ENCODE measurements at regions not wholly inside any gene's neighbourhood (a gene's known extent, or its start where the extent isn't known, plus 50 kb on each side); places are given as distances from the start of the nearest gene placed in this dataset.
"Not testable (repeated sequence)": the region's sequence is repeated elsewhere in the genome, so short reads cannot be mapped to it uniquely, and the experiment has no call there.

DNA sequence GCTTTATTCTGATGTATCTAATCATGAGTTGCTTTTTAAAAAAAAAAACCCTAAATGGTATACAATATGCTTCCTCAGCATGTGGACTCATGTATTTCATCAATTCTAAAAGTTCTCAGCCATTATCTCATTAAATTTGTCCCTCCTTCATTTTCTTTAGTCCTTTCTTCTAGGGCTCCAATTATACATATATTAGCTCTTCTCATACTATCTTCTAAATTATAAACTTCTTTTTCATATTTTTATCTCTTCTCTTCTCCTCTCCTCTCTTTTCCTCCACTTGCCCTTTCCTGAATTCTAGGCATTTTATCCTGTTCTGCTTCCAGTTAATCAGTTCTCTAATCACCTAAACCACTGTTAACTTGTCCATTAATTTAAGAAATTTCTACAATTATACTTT lies 55.0 kb upstream of the IL33 start:
- no peak for DNase-seq (ENCODE audit: low read depth)

DNA sequence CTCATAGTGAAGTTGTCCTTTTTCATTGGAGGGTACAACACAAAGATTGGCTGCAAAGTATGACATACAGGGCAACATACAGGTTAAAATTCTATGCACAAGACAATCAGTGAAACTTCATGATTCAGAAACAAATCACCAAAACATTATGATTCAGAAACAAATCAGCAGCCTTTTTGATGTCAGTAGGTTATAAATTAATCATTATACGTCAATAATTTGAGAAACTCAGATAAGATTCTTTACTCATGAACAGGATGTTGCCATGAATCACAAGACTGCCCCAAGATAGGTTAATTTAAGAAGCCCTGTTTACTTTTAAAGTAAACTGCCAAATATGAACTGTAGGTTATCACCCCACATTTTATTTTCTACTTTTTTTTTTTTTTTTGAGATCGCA lies 62.2 kb upstream of the IL33 start:
- DNase-seq (ENCODE audit: low read depth) = no peak

DNA sequence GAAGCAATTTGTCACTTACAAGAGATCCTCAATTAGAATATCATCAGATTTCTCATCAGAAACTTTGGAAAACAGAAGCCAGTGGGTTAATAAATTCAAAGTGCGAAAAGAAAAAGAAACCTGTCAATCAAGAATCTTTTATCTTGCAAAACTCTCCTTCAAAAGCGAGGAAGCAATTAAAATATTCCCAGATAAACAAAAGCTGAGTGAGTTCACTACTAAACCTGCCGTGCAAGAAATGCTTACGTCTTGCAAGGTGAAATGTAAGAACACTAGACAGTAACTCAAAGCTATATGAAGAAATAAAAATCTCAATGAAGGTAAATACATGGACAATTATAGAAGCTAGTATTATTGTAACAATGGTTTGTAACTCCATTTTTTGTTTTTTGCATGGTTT lies 62.8 kb upstream of the IL33 start:
- DNase-seq (ENCODE audit: low read depth) = no peak

DNA sequence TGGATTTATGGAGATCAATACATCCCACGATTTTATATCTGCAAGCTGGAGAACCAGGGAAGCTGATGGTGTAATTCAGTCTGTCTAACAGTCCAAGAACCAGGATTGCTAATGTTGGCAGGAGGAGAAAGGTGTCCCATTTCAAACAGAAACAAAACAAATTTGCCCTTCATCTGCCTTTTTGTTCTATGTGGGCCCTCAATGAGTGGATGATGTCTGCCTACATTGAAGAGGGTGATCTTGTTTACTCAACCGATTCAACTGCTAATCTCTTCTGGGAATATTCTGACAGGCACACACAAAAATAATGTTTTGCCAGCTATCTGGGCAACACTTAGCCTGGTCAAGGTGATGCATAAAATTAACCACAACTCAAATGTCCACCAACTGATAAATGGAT lies 65.1 kb upstream of the IL33 start:
- no peak for DNase-seq (ENCODE audit: low read depth)

DNA sequence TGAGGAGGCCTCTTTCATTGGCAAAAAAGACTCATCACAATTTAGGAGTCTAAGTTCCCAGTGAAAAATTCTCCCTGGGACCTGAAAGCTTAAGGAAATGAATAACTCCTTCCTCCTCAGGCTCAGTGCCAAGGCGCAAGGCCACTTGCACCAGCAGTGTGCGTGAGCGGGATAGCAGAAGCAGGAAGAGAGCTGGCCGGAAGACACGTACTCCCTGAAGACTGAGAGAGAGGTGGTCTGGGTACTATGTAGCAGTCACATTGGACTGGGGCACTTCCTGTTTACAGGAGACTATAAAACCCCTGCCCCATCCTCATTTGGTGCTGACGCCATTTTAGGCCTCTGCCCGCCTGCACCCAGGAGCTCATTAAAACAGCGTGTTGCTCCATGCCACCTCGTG lies 66.3 kb upstream of the IL33 start:
- no peak for DNase-seq (ENCODE audit: low read depth)

DNA sequence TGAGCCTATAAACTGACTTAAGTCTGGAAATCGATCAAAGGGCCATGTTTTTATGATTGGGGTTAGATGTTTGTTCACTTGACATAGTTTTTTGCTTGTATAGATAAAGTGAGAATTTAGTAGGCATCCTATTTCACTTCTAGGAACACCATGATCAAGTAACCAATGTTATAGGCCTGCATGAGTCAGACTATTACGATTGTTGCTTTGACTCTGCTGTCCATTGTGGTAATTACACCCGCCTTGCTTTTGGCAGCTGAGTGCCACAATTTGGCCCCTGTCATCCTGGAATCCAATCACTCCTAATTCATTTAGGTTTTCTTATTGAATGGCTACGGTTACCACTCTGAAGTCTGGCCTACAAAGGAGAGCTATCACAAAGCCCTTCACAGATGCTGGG lies 67.8 kb upstream of the IL33 start:
- DNase-seq (ENCODE audit: low read depth) = no peak

DNA sequence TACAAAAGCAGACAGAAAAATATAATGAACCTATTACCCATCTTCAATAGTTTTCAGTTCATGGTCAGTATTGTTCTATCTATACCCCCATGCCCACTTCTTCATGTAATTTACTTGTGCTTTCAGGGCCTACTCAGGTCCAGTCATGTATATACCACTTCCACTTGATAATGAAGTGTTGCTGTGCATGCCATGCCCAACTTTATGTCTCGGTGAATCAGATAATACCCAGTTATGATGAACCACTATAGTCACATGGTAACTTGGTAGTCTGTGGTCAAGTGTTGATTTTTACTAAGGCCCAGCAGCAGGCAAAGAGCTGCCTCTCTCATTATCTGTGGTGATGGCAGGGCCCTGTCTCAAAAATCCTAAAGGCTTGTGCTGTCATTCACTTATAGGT lies 70.7 kb upstream of the IL33 start:
- no peak for DNase-seq (ENCODE audit: low read depth)

DNA sequence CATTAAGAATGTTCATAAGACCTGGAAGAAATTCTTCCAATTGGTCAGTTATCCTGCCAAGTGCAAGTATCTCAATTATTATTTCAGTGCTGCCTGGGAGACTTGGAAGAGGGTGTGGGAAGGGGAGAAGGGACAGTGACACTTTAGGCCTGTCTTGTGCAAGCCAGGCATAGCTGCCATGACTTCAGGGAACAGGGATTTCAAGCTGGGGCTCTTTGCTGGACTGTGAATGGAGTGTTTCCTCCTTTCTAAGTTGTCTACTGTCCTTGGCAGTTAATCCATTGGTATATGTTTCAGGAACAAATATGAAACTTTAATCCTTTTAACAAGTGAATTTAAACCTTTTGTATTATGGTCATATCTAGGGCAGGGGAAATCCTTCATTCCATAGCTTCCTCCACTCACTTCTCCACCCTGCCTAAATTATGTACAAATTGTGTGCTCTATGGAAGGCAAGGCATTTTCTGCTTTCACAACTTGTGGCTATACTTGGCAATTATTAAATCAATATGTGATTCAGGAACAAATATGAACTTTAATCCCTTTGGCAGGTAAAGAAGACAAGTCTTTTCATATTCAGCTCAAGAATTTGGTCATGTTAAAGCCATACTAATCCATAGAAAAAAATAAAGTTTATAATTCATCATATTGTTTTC lies 72.7 kb upstream of the IL33 start:
- DNase-seq (ENCODE audit: low read depth) = no peak

DNA sequence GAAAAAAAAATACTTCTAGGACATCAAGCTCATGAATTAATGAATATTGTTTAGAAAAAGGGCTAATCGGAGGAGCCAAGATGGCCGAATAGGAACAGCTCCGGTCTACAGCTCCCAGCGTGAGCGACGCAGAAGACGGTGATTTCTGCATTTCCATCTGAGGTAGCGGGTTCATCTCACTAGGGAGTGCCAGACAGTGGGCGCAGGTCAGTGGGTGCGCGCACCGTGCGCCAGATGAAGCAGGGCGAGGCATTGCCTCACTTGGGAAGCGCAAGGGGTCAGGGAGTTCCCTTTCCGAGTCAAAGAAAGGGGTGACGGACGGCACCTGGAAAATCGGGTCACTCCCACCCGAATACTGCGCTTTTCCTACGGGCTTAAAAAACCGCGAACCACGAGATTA lies 79.8 kb upstream of the IL33 start:
- not testable (repeated sequence) for DNase-seq (ENCODE audit: low read depth)

DNA sequence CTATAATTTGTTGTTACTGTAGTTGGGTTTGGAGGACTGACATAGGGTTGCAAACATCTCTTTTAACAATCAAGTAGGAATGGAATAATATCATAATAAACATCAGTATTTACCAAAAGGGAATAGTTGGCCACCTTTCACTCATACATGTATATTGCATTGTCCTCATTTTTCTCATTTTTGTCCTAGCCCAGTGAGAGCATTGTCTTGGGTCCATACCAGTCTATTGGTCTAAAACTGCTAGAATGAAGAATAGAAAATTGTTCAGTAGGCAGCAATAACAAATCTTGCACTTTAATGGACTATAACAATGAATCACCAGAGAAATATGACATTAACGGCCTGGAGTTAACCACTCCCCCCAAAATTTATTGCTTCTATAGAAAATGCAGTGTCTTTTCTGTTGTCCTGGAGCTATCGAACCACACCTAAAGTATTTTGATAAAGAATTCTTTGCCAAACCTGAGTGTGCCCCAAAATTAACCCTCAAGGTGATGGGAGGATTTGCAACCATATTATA lies 80.9 kb upstream of the IL33 start:
- no peak for DNase-seq (ENCODE audit: low read depth)

DNA sequence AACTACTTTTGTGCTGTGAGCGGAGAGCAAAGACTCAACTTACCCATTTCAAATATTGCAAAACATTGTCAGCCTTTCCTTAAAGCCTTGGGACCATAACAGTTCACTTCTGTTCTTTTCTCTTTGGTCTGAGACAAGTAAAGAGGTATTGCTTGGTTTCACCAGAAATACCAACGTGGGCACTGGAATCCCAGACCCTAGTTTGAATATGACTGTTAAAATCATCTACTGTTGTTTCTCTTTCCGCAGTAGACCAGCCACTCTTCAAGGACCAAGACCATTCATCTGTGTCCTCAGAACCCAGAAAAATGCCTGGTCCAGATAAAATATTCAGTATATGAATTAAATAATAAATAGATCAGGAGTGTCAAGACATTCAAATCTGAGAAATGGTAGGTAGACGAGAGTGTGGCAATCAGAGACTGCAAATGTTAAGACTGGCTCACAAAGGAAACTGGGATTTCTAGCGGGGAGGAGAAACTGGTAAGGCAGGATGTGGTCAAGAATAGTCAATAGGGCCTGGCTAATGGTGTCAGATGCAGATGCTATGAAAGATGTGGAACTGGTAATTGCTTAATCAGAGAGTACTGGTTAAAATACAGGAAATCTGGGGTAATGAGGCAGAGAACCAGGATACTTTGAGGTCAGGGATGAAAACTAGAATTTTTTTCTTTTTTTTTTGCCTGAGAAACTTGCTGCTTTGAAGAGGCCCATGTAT lies 82.1 kb upstream of the IL33 start:
- DNase-seq (ENCODE audit: low read depth) = no peak

DNA sequence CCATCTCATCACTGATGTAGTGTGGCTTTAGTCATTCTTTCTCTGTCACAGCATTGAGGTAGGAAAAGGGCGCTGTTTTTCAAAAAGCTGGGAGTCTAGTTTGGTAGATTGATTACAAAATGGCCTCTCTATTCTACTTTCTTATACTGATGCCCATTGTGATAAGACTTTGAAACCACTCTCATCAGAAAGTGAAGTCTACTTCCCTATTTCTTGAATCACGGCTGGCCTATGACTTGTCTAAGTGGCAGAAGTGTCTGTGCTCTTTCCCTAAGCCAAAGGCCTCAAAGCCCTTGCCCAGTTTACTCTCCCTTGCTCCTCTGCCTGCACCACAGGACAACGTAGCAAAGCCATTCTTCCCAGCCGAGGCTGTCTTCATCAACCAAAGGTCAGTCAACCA lies 83.0 kb upstream of the IL33 start:
- DNase-seq (ENCODE audit: low read depth) = no peak

DNA sequence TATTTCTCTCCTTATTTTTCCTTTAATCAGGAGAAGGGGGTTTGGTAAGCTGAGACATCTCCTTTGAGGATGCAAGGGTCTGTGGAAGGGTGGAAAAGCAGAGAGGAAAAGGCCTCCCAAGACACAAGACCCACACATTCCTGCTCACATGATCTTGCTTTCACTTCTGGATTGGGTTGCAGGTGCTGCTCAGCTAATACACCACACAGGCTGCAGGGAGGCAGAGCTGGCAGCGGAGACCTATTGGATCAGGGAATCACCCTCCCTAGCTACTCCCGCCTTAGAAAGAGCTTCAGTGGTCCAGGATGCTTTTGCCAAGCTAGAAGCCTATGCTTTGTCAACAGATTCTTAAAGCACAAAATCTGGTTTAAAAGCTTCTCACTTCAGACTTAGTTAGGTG lies 87.6 kb upstream of the IL33 start:
- no peak for DNase-seq (ENCODE audit: low read depth)

DNA sequence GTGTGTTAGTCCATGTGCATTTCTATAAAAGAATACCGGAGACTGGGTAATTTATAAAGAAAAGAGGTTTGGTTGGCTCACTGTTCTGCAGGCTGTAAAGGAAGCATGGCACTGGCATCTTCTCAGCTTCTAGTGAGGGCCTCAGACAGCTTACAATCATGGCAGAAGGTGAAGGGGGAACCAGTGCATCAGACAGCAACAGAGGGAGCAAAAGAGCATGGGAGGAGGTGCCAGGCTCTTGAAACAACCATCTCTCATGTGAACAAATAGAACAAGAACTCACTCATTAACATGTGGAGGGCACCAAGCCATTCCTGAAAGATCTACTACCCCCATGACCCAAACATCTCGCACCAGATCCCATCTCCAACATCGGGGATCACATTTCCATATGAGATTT lies 89.2 kb upstream of the IL33 start:
- no peak for DNase-seq (ENCODE audit: low read depth)

DNA sequence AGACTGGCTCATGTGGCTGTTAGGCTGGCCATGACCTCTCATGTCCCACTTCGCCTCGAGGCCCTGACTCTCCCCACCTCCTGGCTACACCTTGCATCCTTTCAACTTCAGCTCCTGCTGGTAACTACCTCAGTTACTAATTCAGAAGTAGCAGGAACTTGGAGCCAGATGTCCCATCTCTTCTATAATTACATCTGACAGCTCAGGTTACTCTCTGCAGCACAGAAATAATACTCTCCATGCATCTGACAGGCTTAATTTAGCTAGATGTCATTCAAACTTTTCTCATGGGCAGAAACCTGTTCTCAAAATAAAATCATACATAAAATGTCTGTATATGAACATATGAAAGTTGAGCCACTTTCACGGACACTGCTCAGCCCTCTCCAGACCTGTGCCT lies 92.2 kb upstream of the IL33 start:
- DNase-seq (ENCODE audit: low read depth) = no peak

DNA sequence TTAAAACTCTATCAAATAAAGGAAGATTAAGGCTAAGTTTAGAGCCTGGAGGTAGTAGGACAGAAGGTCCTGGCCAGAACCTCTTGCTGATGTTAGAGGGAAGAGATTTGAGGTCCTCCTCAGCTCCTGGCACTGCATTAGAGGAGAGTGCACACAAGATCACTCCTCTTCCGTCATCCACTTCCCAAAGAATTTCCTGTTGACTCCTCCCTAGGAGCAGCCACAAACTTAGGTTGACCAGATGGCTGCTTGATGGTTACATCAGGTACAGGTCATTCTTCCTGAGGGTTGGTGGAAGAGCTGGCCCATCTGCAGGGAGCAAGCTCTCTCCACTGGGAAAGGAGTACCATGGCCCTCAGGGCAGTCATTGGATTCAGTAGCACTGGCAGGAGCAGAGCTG lies 93.9 kb upstream of the IL33 start:
- no peak for DNase-seq (ENCODE audit: low read depth)

DNA sequence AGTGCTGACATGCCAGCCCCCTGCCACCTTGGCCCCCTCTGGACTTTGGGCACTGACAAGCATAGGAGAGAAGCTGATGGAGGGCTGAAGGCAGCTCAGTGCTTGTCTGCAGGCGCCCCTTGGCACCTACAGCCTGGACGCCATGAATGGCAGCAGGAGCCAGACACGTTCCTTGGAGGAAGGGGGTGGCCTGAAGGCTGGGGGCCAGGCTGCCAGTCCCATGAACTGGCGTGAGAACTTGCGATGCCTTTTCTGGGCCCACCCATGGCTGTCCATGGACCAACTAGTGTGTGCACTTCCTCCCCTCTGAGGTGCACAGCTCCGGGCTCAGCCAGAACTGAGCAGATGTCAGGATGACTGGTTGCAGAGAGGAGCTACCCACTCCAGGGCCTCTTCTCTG lies 99.0 kb upstream of the RANBP6 start:
- DNase-seq (ENCODE audit: low read depth) = no peak

DNA sequence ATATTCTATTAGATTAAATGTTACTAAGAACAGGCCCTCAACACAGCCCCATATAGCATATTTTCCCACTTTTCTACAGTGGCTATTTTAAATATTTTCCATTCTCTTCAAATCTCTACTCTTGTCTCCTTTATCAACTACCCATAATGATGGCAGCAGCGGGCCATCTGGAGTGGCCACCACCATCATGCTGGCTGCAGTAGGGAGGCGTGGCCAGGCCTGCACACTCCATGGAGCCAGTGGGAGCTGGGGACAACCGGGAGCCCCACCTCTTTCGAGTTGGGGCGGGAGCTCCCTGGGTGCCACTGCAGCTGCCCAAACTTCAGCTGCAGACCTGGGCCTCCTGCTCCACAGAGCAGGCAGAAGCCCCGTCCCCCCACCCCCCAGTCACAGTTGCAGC lies 98.4 kb upstream of the RANBP6 start:
- no peak for DNase-seq (ENCODE audit: low read depth)

DNA sequence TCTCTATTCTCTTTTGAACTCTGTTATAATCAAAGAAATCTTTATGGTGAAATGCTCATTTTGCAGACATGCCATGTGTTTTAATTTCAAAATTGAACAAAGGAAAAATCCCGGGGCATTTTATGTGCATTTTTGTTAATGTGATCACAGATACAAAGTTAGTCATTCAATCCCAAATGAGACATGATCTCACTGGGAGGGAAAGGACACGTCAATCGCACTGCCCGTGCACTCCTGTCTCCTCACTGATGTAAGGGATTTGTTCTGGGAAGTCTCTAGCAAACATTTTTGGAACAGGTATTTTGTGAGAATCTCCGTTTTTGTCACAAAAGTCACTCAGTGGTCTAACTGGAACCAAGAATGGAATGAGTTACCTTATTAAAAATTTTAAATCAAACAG lies 97.9 kb upstream of the RANBP6 start:
- no peak for DNase-seq (ENCODE audit: low read depth)

DNA sequence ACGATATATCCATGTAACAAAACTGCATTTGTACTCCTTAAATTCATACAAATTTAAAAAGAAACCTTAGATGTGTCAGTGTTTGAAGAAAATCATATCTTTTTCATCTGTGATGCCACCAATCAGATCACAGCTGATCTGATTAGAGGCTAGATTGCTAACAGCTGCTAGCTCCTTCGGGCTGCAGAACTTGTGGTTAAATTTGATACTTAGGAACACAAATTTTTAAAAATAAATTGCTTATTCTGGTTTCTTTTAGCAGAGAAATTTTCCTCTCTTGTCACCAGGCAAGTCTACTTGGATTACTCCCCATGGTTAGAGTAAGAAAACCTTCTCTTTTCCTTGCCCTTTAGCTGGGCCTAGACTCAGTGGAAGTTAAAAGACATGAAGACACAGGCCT lies 94.6 kb upstream of the RANBP6 start:
- DNase-seq (ENCODE audit: low read depth) = no peak

DNA sequence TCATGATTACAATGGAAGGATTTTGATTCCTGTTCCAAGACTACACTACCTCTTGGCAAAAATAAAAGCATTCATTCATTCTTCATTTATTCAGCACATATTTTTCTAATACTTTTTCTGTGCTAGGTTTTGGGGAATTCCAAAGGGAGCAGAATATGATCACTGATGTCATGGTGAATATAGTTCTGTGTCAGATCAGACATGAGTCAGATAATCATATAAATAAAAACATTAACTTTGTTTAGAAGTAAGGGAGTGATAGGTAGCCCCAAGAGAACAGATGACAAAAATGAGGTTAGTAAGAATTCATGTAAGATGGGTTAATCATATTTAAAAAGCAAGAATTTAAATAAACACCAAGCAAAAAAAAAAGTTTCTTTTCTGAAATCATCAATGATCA lies 94.1 kb upstream of the RANBP6 start:
- DNase-seq (ENCODE audit: low read depth) = no peak

DNA sequence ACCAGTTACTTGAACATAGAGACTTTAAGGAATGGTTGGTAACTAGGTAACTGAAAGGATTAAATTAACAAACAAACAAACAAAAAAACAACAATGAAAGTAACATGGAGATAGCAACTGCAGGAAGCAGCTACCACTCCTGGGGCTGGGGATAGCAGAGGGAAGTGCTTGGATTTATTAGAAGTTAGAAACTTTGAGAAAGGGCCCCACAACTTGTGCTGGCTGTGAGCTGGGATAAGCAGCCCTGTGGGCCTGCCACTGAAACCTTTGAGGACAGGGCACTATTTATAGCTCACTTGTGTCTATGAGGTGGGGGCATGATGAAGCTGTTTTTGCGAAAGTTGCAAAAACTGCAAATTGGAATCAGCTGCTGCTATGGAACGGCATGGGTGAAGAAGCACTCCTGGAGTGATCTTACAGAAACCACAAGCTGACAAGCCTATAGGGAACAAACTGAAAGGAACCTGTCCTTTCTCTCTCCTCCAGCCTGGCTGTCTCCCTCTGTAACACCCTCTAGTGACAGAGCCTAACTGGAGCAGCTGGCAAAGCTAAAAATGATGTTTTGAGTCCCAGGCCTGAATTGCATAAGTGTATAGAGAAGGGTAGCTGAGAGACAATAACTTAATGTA lies 91.4 kb upstream of the RANBP6 start:
- DNase-seq (ENCODE audit: low read depth) = no peak

DNA sequence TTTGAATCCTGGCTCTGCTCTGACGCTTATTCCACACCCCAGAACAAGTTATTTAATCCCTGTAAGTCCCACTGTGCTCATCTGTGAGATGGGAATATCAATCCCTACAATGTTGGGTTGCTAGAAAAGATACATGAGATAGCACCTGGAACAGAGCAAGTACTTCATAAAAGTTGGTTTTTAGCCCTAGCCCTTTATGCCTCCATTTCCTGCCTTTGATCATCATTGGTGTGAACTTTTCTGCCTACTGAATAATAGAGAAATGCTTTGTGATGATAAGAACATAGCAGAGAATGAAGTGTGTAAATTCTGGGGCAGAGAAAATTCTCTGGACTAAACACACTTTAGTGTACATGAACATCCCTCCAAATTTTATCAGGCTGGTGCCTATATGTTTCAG lies 90.3 kb upstream of the RANBP6 start:
- no peak for DNase-seq (ENCODE audit: low read depth)

DNA sequence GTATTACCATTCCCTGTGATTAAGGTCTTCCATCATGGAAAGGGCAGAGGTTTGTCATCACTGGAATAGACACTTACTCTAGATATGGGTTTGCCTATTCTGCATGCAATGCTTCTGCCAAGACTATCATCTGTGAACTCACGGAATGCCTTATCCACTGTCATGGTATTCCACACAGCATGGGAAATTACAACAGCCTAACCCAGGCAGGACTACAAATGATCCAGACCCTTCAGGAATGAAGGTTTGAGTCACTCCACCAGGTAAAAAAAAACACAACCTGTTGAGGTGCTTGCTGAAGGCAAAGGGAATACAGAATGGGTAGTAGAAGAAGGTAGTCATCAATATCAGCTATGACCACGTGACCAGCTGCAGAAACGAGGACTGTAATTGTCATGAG lies 89.0 kb upstream of the RANBP6 start:
- DNase-seq (ENCODE audit: low read depth) = not testable (repeated sequence)
